ENCODE measurements at regions not wholly inside any gene's neighbourhood (a gene's known extent, or its start where the extent isn't known, plus 50 kb on each side); places are given as distances from the start of the nearest gene placed in this dataset.

- Histone ChIP-seq H3K4me3 (replicated peaks in 1 of 3) (no peak overlapping the region), H3K9me3 (no peaks in the 10 kb centered on the region), H3K4me1 (no peaks in the 10 kb centered on the region), H3K27me3 (no peaks in the 10 kb centered on the region), H3K27ac (no peak overlapping the region), H3K36me3 (no peaks in the 10 kb centered on the region)
- no peak for DNase-seq
- WGBS, 2 donors: 94 to 95% methylated on average over 2 of the region's 2 CpGs
- intact Hi-C loops (cut with DNase I): no loop called here
- TF ChIP-seq POLR2A (IDR thresholded peaks at IDR 0.05): no peak
Measured at GRCh38 chr2:184201246-184201645, 397.1 kb upstream of the ZNF804A start.

DNA sequence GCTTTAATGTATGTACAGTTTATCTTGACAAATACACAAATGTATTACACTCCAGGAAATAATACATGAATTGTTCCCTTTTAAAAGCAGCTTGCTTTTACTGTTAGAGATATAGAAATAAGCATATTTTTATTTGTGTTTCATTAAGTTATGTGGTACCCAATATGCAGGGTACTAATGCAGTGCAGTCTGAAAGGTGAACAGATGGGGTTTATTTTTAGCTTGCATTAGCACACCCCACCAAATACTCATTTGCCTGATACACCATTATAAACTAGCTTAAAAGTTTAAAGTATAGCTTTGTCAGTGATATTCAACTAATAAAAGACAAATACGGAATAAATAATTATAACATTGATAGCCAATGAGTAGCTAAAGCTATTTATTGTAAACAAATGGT is 394.7 kb upstream of the ZNF804A start:
- no peak for TF ChIP-seq POLR2A (IDR thresholded peaks at IDR 0.05)
- TF ChIP-seq, protein P1, sequence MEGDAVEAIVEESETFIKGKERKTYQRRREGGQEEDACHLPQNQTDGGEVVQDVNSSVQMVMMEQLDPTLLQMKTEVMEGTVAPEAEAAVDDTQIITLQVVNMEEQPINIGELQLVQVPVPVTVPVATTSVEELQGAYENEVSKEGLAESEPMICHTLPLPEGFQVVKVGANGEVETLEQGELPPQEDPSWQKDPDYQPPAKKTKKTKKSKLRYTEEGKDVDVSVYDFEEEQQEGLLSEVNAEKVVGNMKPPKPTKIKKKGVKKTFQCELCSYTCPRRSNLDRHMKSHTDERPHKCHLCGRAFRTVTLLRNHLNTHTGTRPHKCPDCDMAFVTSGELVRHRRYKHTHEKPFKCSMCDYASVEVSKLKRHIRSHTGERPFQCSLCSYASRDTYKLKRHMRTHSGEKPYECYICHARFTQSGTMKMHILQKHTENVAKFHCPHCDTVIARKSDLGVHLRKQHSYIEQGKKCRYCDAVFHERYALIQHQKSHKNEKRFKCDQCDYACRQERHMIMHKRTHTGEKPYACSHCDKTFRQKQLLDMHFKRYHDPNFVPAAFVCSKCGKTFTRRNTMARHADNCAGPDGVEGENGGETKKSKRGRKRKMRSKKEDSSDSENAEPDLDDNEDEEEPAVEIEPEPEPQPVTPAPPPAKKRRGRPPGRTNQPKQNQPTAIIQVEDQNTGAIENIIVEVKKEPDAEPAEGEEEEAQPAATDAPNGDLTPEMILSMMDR (IDR thresholded peaks at IDR 0.05): no peak
- Histone ChIP-seq H3K36me3 (no peaks in the 10 kb centered on the region), H3K4me3 (replicated peaks in 1 of 3) (no peak overlapping the region), H3K27ac (no peak overlapping the region), H3K4me1 (no peaks in the 10 kb centered on the region), H3K27me3 (no peaks in the 10 kb centered on the region), H3K9me3 (no peaks in the 10 kb centered on the region)
- intact Hi-C loops (cut with DNase I): no loop called here
- no peak for DNase-seq
- 91 to 95% methylated on average over 1 of the region's 1 CpG for WGBS, 2 donors

DNA sequence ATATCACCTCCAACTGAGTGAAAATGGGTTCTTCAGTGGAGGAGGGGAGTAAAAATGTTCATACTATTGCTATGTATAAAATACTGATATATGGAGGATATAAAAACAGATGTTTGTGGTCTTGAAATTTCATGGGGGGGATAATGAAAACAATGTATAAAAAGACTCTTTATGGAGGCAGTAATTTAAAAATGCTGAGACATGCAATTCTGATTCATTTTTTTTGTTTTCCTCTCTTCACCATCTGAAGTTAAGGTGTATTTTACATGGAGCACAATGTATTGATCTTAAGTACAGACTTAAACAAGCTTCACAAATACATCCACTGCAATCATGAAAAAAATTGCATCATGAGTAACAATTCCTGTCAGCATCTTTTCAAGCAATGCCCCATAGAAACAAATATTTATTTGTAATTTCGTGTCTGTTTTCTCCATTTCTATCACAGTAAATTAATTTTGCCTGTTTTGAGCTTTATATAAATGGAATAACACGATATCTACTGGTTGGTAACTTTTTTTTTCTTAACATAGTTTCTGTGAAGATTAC is 393.2 kb upstream of the ZNF804A start:
- Histone ChIP-seq H3K4me1 (no peaks in the 10 kb centered on the region), H3K9me3 (no peaks in the 10 kb centered on the region), H3K4me3 (replicated peaks in 1 of 3) (no peak overlapping the region), H3K27ac (no peak overlapping the region), H3K27me3 (no peaks in the 10 kb centered on the region), H3K36me3 (no peaks in the 10 kb centered on the region)
- TF ChIP-seq, protein P1 (IDR thresholded peaks at IDR 0.05): no peak
- 77 to 78% methylated on average over 2 of the region's 2 CpGs for WGBS, 2 donors
- no peak for DNase-seq
- intact Hi-C loops (cut with DNase I): no loop called here

DNA sequence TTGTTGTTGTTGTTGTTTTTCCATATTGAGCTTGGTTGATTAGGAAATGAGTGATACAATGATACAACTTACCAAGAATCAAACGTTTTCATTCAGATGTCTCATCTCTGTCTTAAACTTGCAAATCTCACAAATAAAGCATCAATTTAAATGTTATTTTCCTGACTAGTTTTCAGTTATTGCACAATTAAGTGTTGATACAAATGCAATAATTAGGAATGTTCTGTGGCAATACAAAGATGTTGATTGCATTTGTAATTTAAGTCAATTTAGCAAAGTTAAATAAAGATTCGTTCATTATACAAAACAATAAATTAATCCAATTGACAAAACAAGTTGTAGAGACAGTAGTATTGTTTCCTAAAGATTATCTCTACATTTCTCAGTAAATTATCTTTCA is 392.3 kb upstream of the ZNF804A start:
- H3K27ac ChIP-seq: no peak overlapping the region
- H3K4me1 ChIP-seq: no peaks in the 10 kb centered on the region
- H3K27me3 ChIP-seq: no peaks in the 10 kb centered on the region
- no peaks in the 10 kb centered on the region for H3K9me3 ChIP-seq
- intact Hi-C loops (cut with DNase I): no loop called here
- no peak for DNase-seq
- H3K36me3 ChIP-seq: no peaks in the 10 kb centered on the region
- no peak overlapping the region for H3K4me3 ChIP-seq (replicated peaks in 1 of 3)
- WGBS, 2 donors: 92 to 93% methylated on average over 2 of the region's 2 CpGs
- TF ChIP-seq POLR2A (IDR thresholded peaks at IDR 0.05): no peak

GRCh38 chr2:184210329-184210728 is 388.0 kb upstream of the ZNF804A start:
- TF ChIP-seq, protein P1 (IDR thresholded peaks at IDR 0.05): no peak
- no peak for TF ChIP-seq POLR2A (IDR thresholded peaks at IDR 0.05)
- Histone ChIP-seq H3K4me1 (no peaks in the 10 kb centered on the region), H3K9me3 (no peaks in the 10 kb centered on the region), H3K4me3 (replicated peaks in 1 of 3) (no peak overlapping the region), H3K27ac (no peak overlapping the region), H3K36me3 (no peaks in the 10 kb centered on the region), H3K27me3 (no peaks in the 10 kb centered on the region)
- 82 to 86% methylated on average over 3 of the region's 3 CpGs for WGBS, 2 donors
- intact Hi-C loops (cut with DNase I): no loop called here
- DNase-seq: no peak

GRCh38 chr2:184215745-184216144 is 382.6 kb upstream of the ZNF804A start:
- Histone ChIP-seq H3K9me3 (no peaks in the 10 kb centered on the region), H3K27ac (no peak overlapping the region), H3K4me3 (replicated peaks in 1 of 3) (no peak overlapping the region), H3K36me3 (no peaks in the 10 kb centered on the region), H3K27me3 (no peaks in the 10 kb centered on the region), H3K4me1 (no peaks in the 10 kb centered on the region)
- 89 to 100% methylated on average over 1 of the region's 1 CpG for WGBS, 2 donors
- TF ChIP-seq, protein P1 (IDR thresholded peaks at IDR 0.05): no peak
- TF ChIP-seq POLR2A (IDR thresholded peaks at IDR 0.05): no peak
- intact Hi-C loops (cut with DNase I): no loop called here
- DNase-seq: no peak

Data from thyroid gland (tissue), 4 donors.